ENCODE measurements at regions not wholly inside any gene's neighbourhood (a gene's known extent, or its start where the extent isn't known, plus 50 kb on each side); places are given as distances from the start of the nearest gene placed in this dataset.

- no peak overlapping the region for H3K27ac ChIP-seq
- H3K27me3 ChIP-seq: peaks cover 10% of the 10 kb centered on the region
- no peaks in the 10 kb centered on the region for H3K4me1 ChIP-seq (ENCODE audit: control insufficient read depth in 1 of 2, insufficient read depth in 1 of 2, low read depth in 1 of 2, low read length in 1 of 2)
- TF ChIP-seq CTCF (IDR thresholded peaks at IDR 0.05): no peak
- H3K36me3 ChIP-seq: no peaks in the 10 kb centered on the region
- H3K4me3 ChIP-seq (ENCODE audit: low read depth in 1 of 2, low read length in 1 of 2): no peak overlapping the region
- H3K9me3 ChIP-seq: no peaks in the 10 kb centered on the region
Measured at GRCh38 chr15:96891046-96891445, 560.5 kb downstream of the NR2F2 start.

- Histone ChIP-seq H3K27me3 (peaks cover 10% of the 10 kb centered on the region), H3K9me3 (no peaks in the 10 kb centered on the region), H3K27ac (no peak overlapping the region), H3K4me1 (ENCODE audit: control insufficient read depth in 1 of 2, insufficient read depth in 1 of 2, low read depth in 1 of 2, low read length in 1 of 2) (no peaks in the 10 kb centered on the region), H3K4me3 (ENCODE audit: low read depth in 1 of 2, low read length in 1 of 2) (no peak overlapping the region), H3K36me3 (no peaks in the 10 kb centered on the region)
- no peak for TF ChIP-seq CTCF (IDR thresholded peaks at IDR 0.05)
Measured at GRCh38 chr15:96893159-96893906, 562.8 kb downstream of the NR2F2 start.

GRCh38 chr15:96894659-96895058 lies 564.2 kb downstream of the NR2F2 start:
- H3K4me3 ChIP-seq (ENCODE audit: low read depth in 1 of 2, low read length in 1 of 2): no peak overlapping the region
- H3K36me3 ChIP-seq: no peaks in the 10 kb centered on the region
- no peaks in the 10 kb centered on the region for H3K4me1 ChIP-seq (ENCODE audit: control insufficient read depth in 1 of 2, insufficient read depth in 1 of 2, low read depth in 1 of 2, low read length in 1 of 2)
- H3K27me3 ChIP-seq: peaks cover 10% of the 10 kb centered on the region
- no peaks in the 10 kb centered on the region for H3K9me3 ChIP-seq
- no peak for TF ChIP-seq CTCF (IDR thresholded peaks at IDR 0.05)
- no peak overlapping the region for H3K27ac ChIP-seq

- no peak for TF ChIP-seq CTCF (IDR thresholded peaks at IDR 0.05)
- Histone ChIP-seq H3K9me3 (no peaks in the 10 kb centered on the region), H3K27ac (no peak overlapping the region), H3K4me3 (ENCODE audit: low read depth in 1 of 2, low read length in 1 of 2) (no peak overlapping the region), H3K4me1 (ENCODE audit: control insufficient read depth in 1 of 2, insufficient read depth in 1 of 2, low read depth in 1 of 2, low read length in 1 of 2) (no peaks in the 10 kb centered on the region), H3K27me3 (peaks cover 10% of the 10 kb centered on the region), H3K36me3 (no peaks in the 10 kb centered on the region)
Measured at GRCh38 chr15:96896766-96897165, 566.3 kb downstream of the NR2F2 start.

GRCh38 chr15:96914081-96914480 lies 583.6 kb downstream of the NR2F2 start:
- no peak for TF ChIP-seq CTCF (IDR thresholded peaks at IDR 0.05)
- no peaks in the 10 kb centered on the region for H3K9me3 ChIP-seq
- no peaks in the 10 kb centered on the region for H3K36me3 ChIP-seq
- H3K27me3 ChIP-seq: no peaks in the 10 kb centered on the region
- H3K4me1 ChIP-seq (ENCODE audit: control insufficient read depth in 1 of 2, insufficient read depth in 1 of 2, low read depth in 1 of 2, low read length in 1 of 2): no peaks in the 10 kb centered on the region
- no peak overlapping the region for H3K27ac ChIP-seq
- no peak overlapping the region for H3K4me3 ChIP-seq (ENCODE audit: low read depth in 1 of 2, low read length in 1 of 2)
